ENCODE measurements at regions not wholly inside any gene's neighbourhood (a gene's known extent, or its start where the extent isn't known, plus 50 kb on each side); places are given as distances from the start of the nearest gene placed in this dataset.

GRCh38 chr10:131770946-131771633 lies 129.7 kb upstream of the PPP2R2D start:
- ChIA-PET CTCF (no interaction called here), POLR2A (no interaction called here)
- Histone ChIP-seq H2AFZ (ENCODE audit: low read depth, low read length) (no peak overlapping the region), H3K4me1 (ENCODE audit: control insufficient read depth, extremely low read depth, insufficient read depth, low read length) (no peaks in the 10 kb centered on the region), H3K27me3 (ENCODE audit: control insufficient read depth in 2 of 2, insufficient read depth in 2 of 2, low read length in 2 of 2) (no peaks in the 10 kb centered on the region), H3K79me2 (ENCODE audit: control insufficient read depth, insufficient read depth, low read length) (no peaks in the 10 kb centered on the region), H3K36me3 (ENCODE audit: control insufficient read depth in 2 of 2, extremely low read depth in 1 of 2, insufficient read depth in 2 of 2, low read length in 2 of 2) (no peaks in the 10 kb centered on the region), H3K4me2 (ENCODE audit: insufficient read depth, low read length) (no peak overlapping the region), H3K4me3 (replicated peaks in 1 of 3; ENCODE audit: insufficient read depth in 1 of 3, low read depth in 1 of 3, low read length in 3 of 3) (no peak overlapping the region), H3K9me3 (replicated peaks; ENCODE audit: control insufficient read depth, insufficient read depth, low read length) (no peaks in the 10 kb centered on the region), H3K27ac (ENCODE audit: insufficient read depth, low read depth, low read length) (no peak overlapping the region), H4K20me1 (replicated peaks; ENCODE audit: control insufficient read depth, extremely low read depth, insufficient read depth, low read length) (no peaks in the 10 kb centered on the region), H3K9ac (replicated peaks; ENCODE audit: extremely low read depth, insufficient read depth, low read length) (no peak overlapping the region), H3K9me1 (replicated peaks; ENCODE audit: control insufficient read depth, extremely low read depth, insufficient read depth, low read length) (no peaks in the 10 kb centered on the region)
- dilution Hi-C loops (cut with MboI; ENCODE audit: extremely low pct_ligation_motif_present, low sequenced_read_pairs) (no loop called here), intact Hi-C loops (cut with micrococcal nuclease) (no loop called here)
- no TSS peak for BruUV-seq (replicated peaks)
- TF ChIP-seq MYC (IDR thresholded peaks at IDR 0.05; ENCODE audit: low read depth, low read length) (no peak), GATA2 (IDR thresholded peaks at IDR 0.05; ENCODE audit: insufficient read depth, insufficient read length, low read depth, low read length) (no peak), POLR2AphosphoS5 (IDR thresholded peaks at IDR 0.05; ENCODE audit: insufficient read depth, low read depth, low read length) (no peak), EZH2 (IDR thresholded peaks at IDR 0.05; ENCODE audit: borderline replicate concordance, low read depth, low read length, severe bottlenecking) (no peak)
- DNase-seq (ENCODE audit: low read depth, low spot score) (no peak), FAIRE-seq (no peak)

- intact Hi-C loops (cut with micrococcal nuclease) (no loop called here), dilution Hi-C loops (cut with MboI; ENCODE audit: extremely low pct_ligation_motif_present, low sequenced_read_pairs) (no loop called here)
- DNase-seq (ENCODE audit: low read depth, low spot score) = no peak
- H3K4me2 ChIP-seq (ENCODE audit: insufficient read depth, low read length) = no peak overlapping the region
- ChIA-PET POLR2A (no interaction called here), CTCF (no interaction called here)
- H3K9me1 ChIP-seq (replicated peaks; ENCODE audit: control insufficient read depth, extremely low read depth, insufficient read depth, low read length) = no peaks in the 10 kb centered on the region
- H3K4me1 ChIP-seq (ENCODE audit: control insufficient read depth, extremely low read depth, insufficient read depth, low read length) = no peaks in the 10 kb centered on the region
- H3K36me3 ChIP-seq (ENCODE audit: control insufficient read depth in 2 of 2, extremely low read depth in 1 of 2, insufficient read depth in 2 of 2, low read length in 2 of 2) = no peaks in the 10 kb centered on the region
- no peak overlapping the region for H3K4me3 ChIP-seq (replicated peaks in 1 of 3; ENCODE audit: insufficient read depth in 1 of 3, low read depth in 1 of 3, low read length in 3 of 3)
- peaks cover 4% of the 10 kb centered on the region for H3K9me3 ChIP-seq (replicated peaks; ENCODE audit: control insufficient read depth, insufficient read depth, low read length)
- no peak overlapping the region for H3K9ac ChIP-seq (replicated peaks; ENCODE audit: extremely low read depth, insufficient read depth, low read length)
- no TSS peak for BruUV-seq (replicated peaks)
- no peak overlapping the region for H3K27ac ChIP-seq (ENCODE audit: insufficient read depth, low read depth, low read length)
- no peak overlapping the region for H2AFZ ChIP-seq (ENCODE audit: low read depth, low read length)
- H3K79me2 ChIP-seq (ENCODE audit: control insufficient read depth, insufficient read depth, low read length) = no peaks in the 10 kb centered on the region
- H4K20me1 ChIP-seq (replicated peaks; ENCODE audit: control insufficient read depth, extremely low read depth, insufficient read depth, low read length) = no peaks in the 10 kb centered on the region
- H3K27me3 ChIP-seq (ENCODE audit: control insufficient read depth in 2 of 2, insufficient read depth in 2 of 2, low read length in 2 of 2) = no peaks in the 10 kb centered on the region
- no peak for FAIRE-seq
- TF ChIP-seq MAX (IDR thresholded peaks at IDR 0.05; ENCODE audit: insufficient read depth, insufficient read length) = no peak
- TF ChIP-seq POLR2AphosphoS5 (IDR thresholded peaks at IDR 0.05; ENCODE audit: insufficient read depth, low read depth, low read length) = no peak
- TF ChIP-seq GATA2 (IDR thresholded peaks at IDR 0.05; ENCODE audit: insufficient read depth, insufficient read length, low read depth, low read length) = no peak
- no peak for TF ChIP-seq EZH2 (IDR thresholded peaks at IDR 0.05; ENCODE audit: borderline replicate concordance, low read depth, low read length, severe bottlenecking)
- TF ChIP-seq JUN (IDR thresholded peaks at IDR 0.05; ENCODE audit: borderline replicate concordance, insufficient read depth, insufficient read length, low read depth) = no peak
- TF ChIP-seq POLR2A (IDR thresholded peaks at IDR 0.05; ENCODE audit: low read depth, low read length) = no peak
- no peak for TF ChIP-seq MYC (IDR thresholded peaks at IDR 0.05; ENCODE audit: low read depth, low read length)
- no peak for TF ChIP-seq CTCF (IDR thresholded peaks at IDR 0.05; ENCODE audit: extremely low read depth in 1 of 2, insufficient read depth in 1 of 2, low read depth in 1 of 2, low read length in 2 of 2)
- TF ChIP-seq FOS (IDR thresholded peaks at IDR 0.05; ENCODE audit: borderline replicate concordance, insufficient read depth, low read length) = no peak
Measured at GRCh38 chr10:131771634-131772358, 129.0 kb upstream of the PPP2R2D start.
